ENCODE measurements at regions not wholly inside any gene's neighbourhood (a gene's known extent, or its start where the extent isn't known, plus 50 kb on each side); places are given as distances from the start of the nearest gene placed in this dataset.

DNA sequence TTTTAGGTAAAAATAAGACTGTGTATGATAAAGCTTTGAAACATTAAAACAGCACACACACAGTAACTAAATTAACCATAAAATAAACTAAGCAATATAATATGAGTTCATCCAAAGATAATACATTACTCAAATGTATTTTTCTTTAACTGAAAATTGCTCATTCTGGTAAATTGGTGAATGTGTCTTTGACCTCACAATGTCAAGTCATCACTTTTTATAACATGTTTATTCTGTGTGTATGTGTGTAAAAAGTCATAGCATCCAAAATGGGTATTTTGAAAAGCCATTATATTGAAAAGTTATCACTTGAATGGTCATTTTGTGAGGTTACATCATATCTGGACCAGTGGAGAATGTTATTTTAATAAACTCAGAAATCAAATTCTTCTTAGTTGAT lies 724.6 kb downstream of the ADGRL2 start:
- no peak for DNase-seq (ENCODE audit: low read depth, low spot score)
- BruUV-seq (replicated peaks): no TSS peak
- FAIRE-seq: no peak

DNA sequence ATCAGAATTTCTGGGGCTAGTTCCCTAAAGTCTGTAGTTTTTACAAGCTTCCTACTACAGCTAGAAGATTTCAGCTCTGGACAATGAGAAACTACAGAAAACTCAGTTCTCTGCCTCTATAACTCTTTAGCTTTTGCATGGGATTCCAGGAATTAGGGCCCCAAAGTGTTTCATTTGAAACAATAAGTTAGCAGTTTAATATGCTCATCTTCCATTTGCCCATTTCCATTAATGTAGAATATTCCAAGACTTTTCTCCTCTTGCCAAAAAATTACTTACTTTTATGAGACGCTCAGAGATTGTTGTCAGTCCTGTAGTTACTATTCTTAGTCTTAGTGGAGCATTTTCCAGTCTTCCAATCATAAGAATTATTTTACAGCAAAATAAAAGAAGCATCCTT lies 719.9 kb downstream of the ADGRL2 start:
- in situ Hi-C loops (cut with MboI) (no loop called here), intact Hi-C loops (cut with micrococcal nuclease; ENCODE audit: unreplicated experiment) (no loop called here)
- Histone ChIP-seq H3K79me2 (ENCODE audit: control insufficient read depth, insufficient read depth, low read length) (no peaks in the 10 kb centered on the region), H2AFZ (ENCODE audit: control insufficient read depth, low read depth, low read length) (no peak overlapping the region), H3K27me3 (replicated peaks in 1 of 2; ENCODE audit: control insufficient read depth in 2 of 2, insufficient read depth in 2 of 2, low read length in 1 of 2) (no peaks in the 10 kb centered on the region), H3K9ac (ENCODE audit: control insufficient read depth, insufficient read depth, low read length) (no peak overlapping the region), H4K20me1 (ENCODE audit: control insufficient read depth, insufficient read depth) (no peaks in the 10 kb centered on the region), H3K9me3 (replicated peaks; ENCODE audit: control insufficient read depth, insufficient read depth, low read length) (no peaks in the 10 kb centered on the region), H3K36me3 (ENCODE audit: control insufficient read depth in 2 of 2, insufficient read depth in 2 of 2, low read length in 1 of 2) (no peaks in the 10 kb centered on the region), H3K4me2 (ENCODE audit: control insufficient read depth, insufficient read depth) (no peak overlapping the region), H3K4me3 (no peak overlapping the region), H3K4me1 (ENCODE audit: control insufficient read depth, insufficient read depth, low read length) (no peaks in the 10 kb centered on the region), H3K27ac (ENCODE audit: control insufficient read depth, insufficient read depth) (no peak overlapping the region)
- POLR2A ChIA-PET: no interaction called here
- ATAC-seq (no peak), DNase-seq (ENCODE audit: low read depth, low spot score) (no peak), FAIRE-seq (no peak)
- CTCF ChIA-PET: interaction anchor here (1.1 kb wide), 1 partner anchor 971 kb away, joined by 3 read pairs; no protein-coding TSS in a partner anchor
- WGBS (ENCODE audit: insufficient coverage, insufficient replicate concordance, low lambda C conversion rate, missing lambda C conversion rate): 0% methylated on average over 1 of the region's 1 CpG
- RAD21 ChIA-PET (ENCODE audit: unreplicated experiment): no interaction called here
- no TSS peak for BruUV-seq (replicated peaks)
- SMC1A ChIA-PET (ENCODE audit: uncharacterized antibody, unreplicated experiment): interaction anchor here (0.6 to 1.2 kb wide), 2 partner anchors 107 to 970 kb away, joined by 3 read pairs; no protein-coding TSS in a partner anchor
- no peak for TF ChIP-seq NFXL1 (IDR thresholded peaks at IDR 0.05; ENCODE audit: borderline replicate concordance)
- TF ChIP-seq ZNF384 (IDR thresholded peaks at IDR 0.05; ENCODE audit: borderline replicate concordance, low read depth, low read length): no peak
- no peak for TF ChIP-seq BHLHE40 (IDR thresholded peaks at IDR 0.05; ENCODE audit: borderline replicate concordance in 1 of 2, low read depth in 2 of 2, low read length in 1 of 2)
- TF ChIP-seq RBBP5 (conservative IDR thresholded peaks at IDR 0.05): no peak
- TF ChIP-seq CBX3 (IDR thresholded peaks at IDR 0.05; ENCODE audit: borderline replicate concordance, low read depth): no peak
- TF ChIP-seq RB1 (IDR thresholded peaks at IDR 0.05; ENCODE audit: borderline replicate concordance): no peak
- no peak for TF ChIP-seq MEF2A (IDR thresholded peaks at IDR 0.05; ENCODE audit: insufficient read depth, low read depth, low read length)
- TF ChIP-seq, protein P1, sequence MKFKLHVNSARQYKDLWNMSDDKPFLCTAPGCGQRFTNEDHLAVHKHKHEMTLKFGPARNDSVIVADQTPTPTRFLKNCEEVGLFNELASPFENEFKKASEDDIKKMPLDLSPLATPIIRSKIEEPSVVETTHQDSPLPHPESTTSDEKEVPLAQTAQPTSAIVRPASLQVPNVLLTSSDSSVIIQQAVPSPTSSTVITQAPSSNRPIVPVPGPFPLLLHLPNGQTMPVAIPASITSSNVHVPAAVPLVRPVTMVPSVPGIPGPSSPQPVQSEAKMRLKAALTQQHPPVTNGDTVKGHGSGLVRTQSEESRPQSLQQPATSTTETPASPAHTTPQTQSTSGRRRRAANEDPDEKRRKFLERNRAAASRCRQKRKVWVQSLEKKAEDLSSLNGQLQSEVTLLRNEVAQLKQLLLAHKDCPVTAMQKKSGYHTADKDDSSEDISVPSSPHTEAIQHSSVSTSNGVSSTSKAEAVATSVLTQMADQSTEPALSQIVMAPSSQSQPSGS (IDR thresholded peaks at IDR 0.05; ENCODE audit: low read length): no peak
- no peak for TF ChIP-seq BCL11A (IDR thresholded peaks at IDR 0.05; ENCODE audit: low read depth, low read length)
- TF ChIP-seq RUNX3 (IDR thresholded peaks at IDR 0.05; ENCODE audit: low read length): no peak
- TF ChIP-seq HDAC2 (IDR thresholded peaks at IDR 0.05): no peak
- TF ChIP-seq ZBED1 (IDR thresholded peaks at IDR 0.05; ENCODE audit: borderline replicate concordance): no peak
- no peak for TF ChIP-seq SREBF2 (IDR thresholded peaks at IDR 0.05; ENCODE audit: low read length)
- no peak for TF ChIP-seq NR2F1 (conservative IDR thresholded peaks at IDR 0.05)
- TF ChIP-seq ZSCAN29 (IDR thresholded peaks at IDR 0.05): no peak
- no peak for TF ChIP-seq NR2C2 (IDR thresholded peaks at IDR 0.05; ENCODE audit: borderline replicate concordance, control insufficient read depth, insufficient read length, low read depth)
- no peak for TF ChIP-seq NRF1 (conservative IDR thresholded peaks at IDR 0.05; ENCODE audit: low read depth, low read length)
- TF ChIP-seq TARDBP (IDR thresholded peaks at IDR 0.05; ENCODE audit: borderline replicate concordance): no peak
- no peak for TF ChIP-seq POLR2AphosphoS5 (IDR thresholded peaks at IDR 0.05; ENCODE audit: low read length)
- TF ChIP-seq CREM (IDR thresholded peaks at IDR 0.05; ENCODE audit: low read depth): no peak

More for the DNA sequence above, 724.6 kb downstream of the ADGRL2 start:
- H3K9me3 ChIP-seq (replicated peaks; ENCODE audit: control insufficient read depth, insufficient read depth, low read length): no peaks in the 10 kb centered on the region
- ATAC-seq: no peak
- no peaks in the 10 kb centered on the region for H3K27me3 ChIP-seq (replicated peaks in 1 of 2; ENCODE audit: control insufficient read depth in 2 of 2, insufficient read depth in 2 of 2, low read length in 1 of 2)
- intact Hi-C loops (cut with micrococcal nuclease; ENCODE audit: unreplicated experiment): no loop called here
- no peaks in the 10 kb centered on the region for H3K4me1 ChIP-seq (ENCODE audit: control insufficient read depth, insufficient read depth, low read length)
- no peaks in the 10 kb centered on the region for H3K79me2 ChIP-seq (ENCODE audit: control insufficient read depth, insufficient read depth, low read length)
- ChIA-PET POLR2A (no interaction called here), RAD21 (ENCODE audit: unreplicated experiment) (no interaction called here), CTCF (no interaction called here), SMC1A (ENCODE audit: uncharacterized antibody, unreplicated experiment) (no interaction called here)
- no peak for TF ChIP-seq POU2F2 (IDR thresholded peaks at IDR 0.05; ENCODE audit: borderline replicate concordance, low read depth, low read length)
- no peak for TF ChIP-seq NR2C1 (IDR thresholded peaks at IDR 0.05)
- TF ChIP-seq HDAC2 (IDR thresholded peaks at IDR 0.05): no peak
- no peak for TF ChIP-seq RELA (IDR thresholded peaks at IDR 0.05; ENCODE audit: borderline replicate concordance, partially characterized antibody)
- TF ChIP-seq FOS (IDR thresholded peaks at IDR 0.05; ENCODE audit: borderline replicate concordance, extremely low read depth, insufficient read length): no peak
- no peak for TF ChIP-seq NR2C2 (IDR thresholded peaks at IDR 0.05; ENCODE audit: borderline replicate concordance, control insufficient read depth, insufficient read length, low read depth)
- no peak for TF ChIP-seq FOXK2 (IDR thresholded peaks at IDR 0.05)
- no peak for TF ChIP-seq MEF2B (IDR thresholded peaks at IDR 0.05; ENCODE audit: partially characterized antibody, poor library complexity, severe bottlenecking)
- no peak overlapping the region for H3K27ac ChIP-seq (ENCODE audit: control insufficient read depth, insufficient read depth)
- no peak overlapping the region for H2AFZ ChIP-seq (ENCODE audit: control insufficient read depth, low read depth, low read length)
- H4K20me1 ChIP-seq (ENCODE audit: control insufficient read depth, insufficient read depth): no peaks in the 10 kb centered on the region
- H3K4me3 ChIP-seq: no peak overlapping the region
- no peak overlapping the region for H3K9ac ChIP-seq (ENCODE audit: control insufficient read depth, insufficient read depth, low read length)
- in situ Hi-C loops (cut with MboI): no loop called here
- no peaks in the 10 kb centered on the region for H3K36me3 ChIP-seq (ENCODE audit: control insufficient read depth in 2 of 2, insufficient read depth in 2 of 2, low read length in 1 of 2)
- H3K4me2 ChIP-seq (ENCODE audit: control insufficient read depth, insufficient read depth): no peak overlapping the region
